Fibroblast of lung (primary cell): ENCODE measurements at regions not wholly inside any gene's neighbourhood (a gene's known extent, or its start where the extent isn't known, plus 50 kb on each side); places are given as distances from the start of the nearest gene placed in this dataset.

Source experiments
- EZH2 ChIP-seq: IDR thresholded peaks from 2 replicates; pipeline ENCODE4 v1.5.1; 2012; ENCODE audit warnings: low read length, control low read depth, mild to moderate bottlenecking; ENCODE audit errors: missing control alignments
- TF ChIP-seq, protein P1 (sequence below), 2 donors: IDR thresholded peaks in 1 of 2; conservative IDR thresholded peaks in 1 of 2; 1 replicate in 1 of 2; 2 replicates in 1 of 2; pipeline ENCODE4 v1.5.1; 2011 to 2012; ENCODE audit warnings: low read length in 2 of 2, control low read depth in 1 of 2, inconsistent platforms in 1 of 2, low read depth in 1 of 2, mild to moderate bottlenecking in 1 of 2

GRCh38 chr3:165507576-165507975 lies 311.4 kb upstream of the SLITRK3 start:
- TF ChIP-seq, protein P1, sequence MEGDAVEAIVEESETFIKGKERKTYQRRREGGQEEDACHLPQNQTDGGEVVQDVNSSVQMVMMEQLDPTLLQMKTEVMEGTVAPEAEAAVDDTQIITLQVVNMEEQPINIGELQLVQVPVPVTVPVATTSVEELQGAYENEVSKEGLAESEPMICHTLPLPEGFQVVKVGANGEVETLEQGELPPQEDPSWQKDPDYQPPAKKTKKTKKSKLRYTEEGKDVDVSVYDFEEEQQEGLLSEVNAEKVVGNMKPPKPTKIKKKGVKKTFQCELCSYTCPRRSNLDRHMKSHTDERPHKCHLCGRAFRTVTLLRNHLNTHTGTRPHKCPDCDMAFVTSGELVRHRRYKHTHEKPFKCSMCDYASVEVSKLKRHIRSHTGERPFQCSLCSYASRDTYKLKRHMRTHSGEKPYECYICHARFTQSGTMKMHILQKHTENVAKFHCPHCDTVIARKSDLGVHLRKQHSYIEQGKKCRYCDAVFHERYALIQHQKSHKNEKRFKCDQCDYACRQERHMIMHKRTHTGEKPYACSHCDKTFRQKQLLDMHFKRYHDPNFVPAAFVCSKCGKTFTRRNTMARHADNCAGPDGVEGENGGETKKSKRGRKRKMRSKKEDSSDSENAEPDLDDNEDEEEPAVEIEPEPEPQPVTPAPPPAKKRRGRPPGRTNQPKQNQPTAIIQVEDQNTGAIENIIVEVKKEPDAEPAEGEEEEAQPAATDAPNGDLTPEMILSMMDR (conservative IDR thresholded peaks at IDR 0.05 in 1 of 2, IDR thresholded peaks at IDR 0.05 in 1 of 2; ENCODE audit: low read depth in 1 of 2, low read length in 2 of 2), result no peak
- TF ChIP-seq EZH2, result no peak
